ENCODE measurements at regions not wholly inside any gene's neighbourhood (a gene's known extent, or its start where the extent isn't known, plus 50 kb on each side); places are given as distances from the start of the nearest gene placed in this dataset.

GRCh38 chr16:60331168-60331567, 1597.1 kb upstream of the GOT2 start:
- DNase-seq (ENCODE audit: low read depth): no peak
- no peak for TF ChIP-seq CTCF (conservative IDR thresholded peaks at IDR 0.05; ENCODE audit: control insufficient read depth, insufficient read depth, low read depth, low read length)
- no peak overlapping the region for H3K4me3 ChIP-seq (ENCODE audit: control insufficient read depth, low read depth, low read length)

- H3K4me3 ChIP-seq (ENCODE audit: control insufficient read depth, low read depth, low read length): no peak overlapping the region
- TF ChIP-seq CTCF (conservative IDR thresholded peaks at IDR 0.05; ENCODE audit: control insufficient read depth, insufficient read depth, low read depth, low read length): no peak
- DNase-seq (ENCODE audit: low read depth): no peak
Observed at GRCh38 chr16:60329108-60329507, 1595.0 kb upstream of the GOT2 start.

DNA sequence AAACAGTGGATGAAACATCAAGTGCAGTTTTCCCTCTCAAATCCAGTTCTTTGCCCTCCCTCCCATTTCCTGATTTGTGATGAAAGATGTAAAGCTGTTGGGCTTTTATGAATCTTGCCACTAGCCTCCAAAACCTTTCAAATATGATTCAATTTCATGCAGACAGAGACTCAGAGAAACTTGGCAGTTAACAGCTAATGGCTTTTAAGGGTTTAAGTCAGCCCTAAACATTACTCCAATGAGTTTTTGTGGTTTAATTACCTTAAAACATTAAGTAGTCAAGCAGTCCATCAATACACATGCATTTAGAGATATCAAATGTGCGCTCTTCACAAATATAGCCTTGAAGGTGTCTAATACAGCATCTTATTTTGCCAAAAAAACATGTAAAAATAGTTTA, 1594.0 kb upstream of the GOT2 start:
- no peak for TF ChIP-seq CTCF (conservative IDR thresholded peaks at IDR 0.05; ENCODE audit: control insufficient read depth, insufficient read depth, low read depth, low read length)
- no peak overlapping the region for H3K4me3 ChIP-seq (ENCODE audit: control insufficient read depth, low read depth, low read length)
- no peak for DNase-seq (ENCODE audit: low read depth)

GRCh38 chr16:60318486-60318885, 1584.4 kb upstream of the GOT2 start:
- no peak for DNase-seq (ENCODE audit: low read depth)
- H3K4me3 ChIP-seq (ENCODE audit: control insufficient read depth, low read depth, low read length): no peak overlapping the region
- no peak for TF ChIP-seq CTCF (conservative IDR thresholded peaks at IDR 0.05; ENCODE audit: control insufficient read depth, insufficient read depth, low read depth, low read length)

DNA sequence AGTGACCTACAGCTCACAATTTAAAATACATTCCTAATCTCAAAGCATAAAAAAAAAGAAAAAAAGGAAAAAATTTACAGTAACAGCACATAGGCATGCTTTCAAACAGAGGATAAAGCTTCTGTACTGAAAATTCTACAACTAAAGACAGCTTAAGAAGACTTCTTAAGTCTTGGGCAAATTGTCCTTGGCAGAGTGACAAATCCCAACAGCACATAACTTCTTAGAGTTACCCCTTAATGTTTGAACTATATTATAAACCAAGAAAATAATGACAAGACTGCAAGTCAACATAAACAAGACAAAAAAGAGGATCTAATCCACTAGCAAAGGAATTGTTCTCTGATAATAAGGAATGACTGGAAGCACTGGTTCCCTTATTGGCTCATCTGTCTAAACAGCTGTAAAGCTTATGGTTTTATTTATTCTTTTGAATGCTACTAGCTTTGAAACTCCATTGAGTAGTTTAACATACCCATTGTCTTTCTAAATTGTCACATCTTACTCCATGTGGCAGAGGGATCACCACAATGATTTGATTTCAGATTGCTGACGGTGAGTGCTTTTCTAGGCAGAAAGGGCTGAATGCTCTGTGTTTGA, 1576.8 kb upstream of the GOT2 start:
- no peak for TF ChIP-seq CTCF (conservative IDR thresholded peaks at IDR 0.05; ENCODE audit: control insufficient read depth, insufficient read depth, low read depth, low read length)
- H3K4me3 ChIP-seq (ENCODE audit: control insufficient read depth, low read depth, low read length): no peak overlapping the region
- DNase-seq (ENCODE audit: low read depth): no peak

- DNase-seq (ENCODE audit: low read depth): no peak
- H3K4me3 ChIP-seq (ENCODE audit: control insufficient read depth, low read depth, low read length): no peak overlapping the region
- no peak for TF ChIP-seq CTCF (conservative IDR thresholded peaks at IDR 0.05; ENCODE audit: control insufficient read depth, insufficient read depth, low read depth, low read length)
Observed at GRCh38 chr16:60304720-60305119, 1570.6 kb upstream of the GOT2 start.

DNA sequence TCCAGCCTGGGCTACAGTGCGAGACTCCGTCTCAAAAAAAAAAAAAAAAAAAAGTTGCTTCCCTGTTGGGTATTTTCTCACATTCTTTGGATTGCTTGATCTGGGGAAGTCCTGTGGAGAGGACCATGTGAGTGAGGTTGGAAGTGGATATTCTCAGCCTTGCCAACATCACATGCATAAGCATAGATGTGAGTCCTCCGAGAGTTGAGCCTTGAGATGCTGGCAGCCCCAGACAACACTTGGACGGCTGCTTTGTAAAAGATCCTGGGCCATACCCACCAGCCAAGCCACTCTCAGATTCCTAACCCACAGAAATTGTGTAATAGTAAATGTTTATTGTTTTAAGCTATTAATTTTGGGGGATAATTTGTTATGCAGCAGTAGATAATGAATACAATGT, 1570.0 kb upstream of the GOT2 start:
- TF ChIP-seq CTCF (conservative IDR thresholded peaks at IDR 0.05; ENCODE audit: control insufficient read depth, insufficient read depth, low read depth, low read length): no peak
- H3K4me3 ChIP-seq (ENCODE audit: control insufficient read depth, low read depth, low read length): no peak overlapping the region
- DNase-seq (ENCODE audit: low read depth): no peak
